ENCODE measurements at regions not wholly inside any gene's neighbourhood (a gene's known extent, or its start where the extent isn't known, plus 50 kb on each side); places are given as distances from the start of the nearest gene placed in this dataset.
"Not testable (repeated sequence)": the region's sequence is repeated elsewhere in the genome, so short reads cannot be mapped to it uniquely, and the experiment has no call there.

DNA sequence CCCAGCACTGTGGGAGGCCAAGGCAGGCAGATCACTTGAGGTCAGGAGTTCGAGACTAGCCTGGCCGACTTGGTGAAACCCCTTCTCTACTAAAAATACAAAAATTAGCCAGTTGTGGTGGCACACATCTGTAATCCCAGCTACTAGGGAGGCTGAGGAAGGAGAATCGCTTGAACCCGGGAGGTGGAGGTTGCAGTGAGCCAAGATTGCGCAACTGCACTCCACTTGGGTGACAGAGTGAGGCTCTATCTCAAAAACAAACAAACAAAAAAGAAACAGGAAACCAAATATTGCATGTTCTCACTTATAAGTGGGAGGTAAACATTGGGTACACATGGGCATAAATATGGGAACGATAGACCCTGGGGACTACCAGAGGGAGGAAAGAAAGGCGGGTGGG, 94.7 kb upstream of the NEDD4L start:
- TF ChIP-seq, protein P1, sequence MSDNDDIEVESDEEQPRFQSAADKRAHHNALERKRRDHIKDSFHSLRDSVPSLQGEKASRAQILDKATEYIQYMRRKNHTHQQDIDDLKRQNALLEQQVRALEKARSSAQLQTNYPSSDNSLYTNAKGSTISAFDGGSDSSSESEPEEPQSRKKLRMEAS (IDR thresholded peaks at IDR 0.05; ENCODE audit: insufficient read depth, insufficient read length), result not testable (repeated sequence)
- not testable (repeated sequence) for TF ChIP-seq EZH2 (IDR thresholded peaks at IDR 0.05; ENCODE audit: borderline replicate concordance, low read depth, low read length, severe bottlenecking); POLR2A (IDR thresholded peaks at IDR 0.05; ENCODE audit: low read depth, low read length); POLR2AphosphoS5 (IDR thresholded peaks at IDR 0.05; ENCODE audit: insufficient read depth, low read depth, low read length); FOS (IDR thresholded peaks at IDR 0.05; ENCODE audit: borderline replicate concordance, insufficient read depth, low read length); MYC (IDR thresholded peaks at IDR 0.05; ENCODE audit: low read depth, low read length); JUN (IDR thresholded peaks at IDR 0.05; ENCODE audit: borderline replicate concordance, insufficient read depth, insufficient read length, low read depth); GATA2 (IDR thresholded peaks at IDR 0.05; ENCODE audit: insufficient read depth, insufficient read length, low read depth, low read length)
- TF ChIP-seq, protein P2, sequence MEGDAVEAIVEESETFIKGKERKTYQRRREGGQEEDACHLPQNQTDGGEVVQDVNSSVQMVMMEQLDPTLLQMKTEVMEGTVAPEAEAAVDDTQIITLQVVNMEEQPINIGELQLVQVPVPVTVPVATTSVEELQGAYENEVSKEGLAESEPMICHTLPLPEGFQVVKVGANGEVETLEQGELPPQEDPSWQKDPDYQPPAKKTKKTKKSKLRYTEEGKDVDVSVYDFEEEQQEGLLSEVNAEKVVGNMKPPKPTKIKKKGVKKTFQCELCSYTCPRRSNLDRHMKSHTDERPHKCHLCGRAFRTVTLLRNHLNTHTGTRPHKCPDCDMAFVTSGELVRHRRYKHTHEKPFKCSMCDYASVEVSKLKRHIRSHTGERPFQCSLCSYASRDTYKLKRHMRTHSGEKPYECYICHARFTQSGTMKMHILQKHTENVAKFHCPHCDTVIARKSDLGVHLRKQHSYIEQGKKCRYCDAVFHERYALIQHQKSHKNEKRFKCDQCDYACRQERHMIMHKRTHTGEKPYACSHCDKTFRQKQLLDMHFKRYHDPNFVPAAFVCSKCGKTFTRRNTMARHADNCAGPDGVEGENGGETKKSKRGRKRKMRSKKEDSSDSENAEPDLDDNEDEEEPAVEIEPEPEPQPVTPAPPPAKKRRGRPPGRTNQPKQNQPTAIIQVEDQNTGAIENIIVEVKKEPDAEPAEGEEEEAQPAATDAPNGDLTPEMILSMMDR (IDR thresholded peaks at IDR 0.05; ENCODE audit: extremely low read depth in 1 of 2, insufficient read depth in 1 of 2, low read depth in 1 of 2, low read length in 2 of 2), result not testable (repeated sequence)

Data from endothelial cell of umbilical vein (primary cell).